Thyroid gland (tissue), 4 donors: ENCODE measurements at regions not wholly inside any gene's neighbourhood (a gene's known extent, or its start where the extent isn't known, plus 50 kb on each side); places are given as distances from the start of the nearest gene placed in this dataset.

ENCODE experiments used
- POLR2A ChIP-seq, 2 donors: fragments of 450-650 bp; IDR thresholded peaks; one replicate each; pipeline ENCODE4 v1.6.1; 2017; ENCODE audit warnings: antibody characterized with exemption in 2 of 2, mild to moderate bottlenecking in 2 of 2, moderate library complexity in 1 of 2
- TF ChIP-seq, protein P1 (sequence below), 6 experiments: fragments of 200-600 bp in 3 of 6; fragments of 450-650 bp in 3 of 6; sonication (generic) in 3 of 6; IDR thresholded peaks; one replicate each; pipeline ENCODE4 v1.5.1; 2016 to 2019; ENCODE audit warnings: antibody characterized with exemption in 6 of 6, mild to moderate bottlenecking in 2 of 6, inconsistent platforms in 1 of 6, moderate library complexity in 1 of 6

DNA sequence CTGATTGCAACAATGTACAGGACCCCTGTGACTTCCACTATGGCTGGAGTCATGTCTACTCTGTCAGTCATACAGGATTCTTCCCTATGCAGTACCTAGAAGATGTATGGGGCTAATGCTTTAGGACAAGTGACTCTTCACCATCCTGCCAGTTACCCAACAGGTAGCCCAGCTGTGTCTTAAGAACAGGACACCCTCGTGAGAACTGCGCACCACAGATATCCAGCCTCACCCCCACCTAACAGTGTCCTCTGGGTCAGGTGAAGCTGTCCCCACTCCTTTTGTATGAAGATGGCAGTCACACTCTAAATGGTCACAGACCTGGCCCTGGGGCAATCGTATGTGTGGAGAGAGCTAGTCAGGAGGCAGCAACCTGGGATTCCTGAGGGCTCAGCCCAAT, 191.6 kb downstream of the C6orf118 start:
- TF ChIP-seq, protein P1, sequence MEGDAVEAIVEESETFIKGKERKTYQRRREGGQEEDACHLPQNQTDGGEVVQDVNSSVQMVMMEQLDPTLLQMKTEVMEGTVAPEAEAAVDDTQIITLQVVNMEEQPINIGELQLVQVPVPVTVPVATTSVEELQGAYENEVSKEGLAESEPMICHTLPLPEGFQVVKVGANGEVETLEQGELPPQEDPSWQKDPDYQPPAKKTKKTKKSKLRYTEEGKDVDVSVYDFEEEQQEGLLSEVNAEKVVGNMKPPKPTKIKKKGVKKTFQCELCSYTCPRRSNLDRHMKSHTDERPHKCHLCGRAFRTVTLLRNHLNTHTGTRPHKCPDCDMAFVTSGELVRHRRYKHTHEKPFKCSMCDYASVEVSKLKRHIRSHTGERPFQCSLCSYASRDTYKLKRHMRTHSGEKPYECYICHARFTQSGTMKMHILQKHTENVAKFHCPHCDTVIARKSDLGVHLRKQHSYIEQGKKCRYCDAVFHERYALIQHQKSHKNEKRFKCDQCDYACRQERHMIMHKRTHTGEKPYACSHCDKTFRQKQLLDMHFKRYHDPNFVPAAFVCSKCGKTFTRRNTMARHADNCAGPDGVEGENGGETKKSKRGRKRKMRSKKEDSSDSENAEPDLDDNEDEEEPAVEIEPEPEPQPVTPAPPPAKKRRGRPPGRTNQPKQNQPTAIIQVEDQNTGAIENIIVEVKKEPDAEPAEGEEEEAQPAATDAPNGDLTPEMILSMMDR (IDR thresholded peaks at IDR 0.05) = no peak
- TF ChIP-seq POLR2A (IDR thresholded peaks at IDR 0.05) = no peak
